ENCODE measurements at regions not wholly inside any gene's neighbourhood (a gene's known extent, or its start where the extent isn't known, plus 50 kb on each side); places are given as distances from the start of the nearest gene placed in this dataset.

GRCh38 chr16:65938083-65938482 is 428.4 kb upstream of the CDH5 start:
- no peak for DNase-seq

GRCh38 chr16:65937455-65937854 is 429.0 kb upstream of the CDH5 start:
- DNase-seq = no peak

DNA sequence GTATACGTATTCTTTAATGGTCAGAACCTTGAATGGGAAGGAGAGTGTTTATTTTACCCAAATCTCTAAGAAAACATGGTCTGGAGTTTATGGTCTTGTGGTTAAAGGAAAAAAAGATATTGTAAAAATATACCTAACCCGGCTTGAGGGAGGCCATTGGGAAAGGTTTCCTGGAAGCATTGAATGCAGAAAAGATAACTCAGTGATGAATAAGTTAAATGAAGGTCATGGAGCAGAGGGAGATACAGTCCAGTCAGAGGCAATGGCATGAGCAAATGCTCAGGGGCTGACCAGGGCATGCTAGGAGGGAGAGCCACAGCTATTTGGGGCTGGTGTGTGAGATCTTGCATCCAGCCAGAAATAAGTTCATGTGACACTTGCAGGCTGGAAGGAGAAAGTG is 430.4 kb upstream of the CDH5 start:
- no peak for DNase-seq

- no peak for DNase-seq
These were observed 432.0 kb upstream of the CDH5 start for GRCh38 chr16:65934443-65934842.

DNA sequence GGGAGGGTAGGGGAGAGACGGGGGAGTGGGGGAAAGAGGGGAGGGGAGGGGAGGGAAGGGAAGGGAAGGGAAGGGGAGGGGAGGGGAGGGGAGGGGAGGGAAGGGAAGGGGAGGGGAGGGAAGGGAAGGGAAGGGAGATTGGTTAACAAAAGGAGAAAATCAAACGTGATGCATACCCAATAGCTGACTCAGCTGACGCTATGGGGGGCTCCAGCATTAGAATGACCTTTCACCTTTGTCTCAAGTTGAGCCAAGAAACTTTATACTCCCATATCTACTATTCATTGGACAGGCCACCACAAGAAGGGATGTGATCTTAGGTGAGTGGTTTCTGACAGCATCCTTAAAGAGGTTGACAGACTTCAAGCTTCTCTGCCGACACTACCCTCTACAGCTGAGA is 432.8 kb upstream of the CDH5 start:
- no peak for DNase-seq

- DNase-seq = no peak
These were observed 434.0 kb upstream of the CDH5 start for GRCh38 chr16:65932350-65933072.

GRCh38 chr16:65922923-65923322 is 443.6 kb upstream of the CDH5 start:
- no peak for DNase-seq

- DNase-seq = no peak
These were observed 446.5 kb upstream of the CDH5 start for GRCh38 chr16:65919986-65920376.

DNA sequence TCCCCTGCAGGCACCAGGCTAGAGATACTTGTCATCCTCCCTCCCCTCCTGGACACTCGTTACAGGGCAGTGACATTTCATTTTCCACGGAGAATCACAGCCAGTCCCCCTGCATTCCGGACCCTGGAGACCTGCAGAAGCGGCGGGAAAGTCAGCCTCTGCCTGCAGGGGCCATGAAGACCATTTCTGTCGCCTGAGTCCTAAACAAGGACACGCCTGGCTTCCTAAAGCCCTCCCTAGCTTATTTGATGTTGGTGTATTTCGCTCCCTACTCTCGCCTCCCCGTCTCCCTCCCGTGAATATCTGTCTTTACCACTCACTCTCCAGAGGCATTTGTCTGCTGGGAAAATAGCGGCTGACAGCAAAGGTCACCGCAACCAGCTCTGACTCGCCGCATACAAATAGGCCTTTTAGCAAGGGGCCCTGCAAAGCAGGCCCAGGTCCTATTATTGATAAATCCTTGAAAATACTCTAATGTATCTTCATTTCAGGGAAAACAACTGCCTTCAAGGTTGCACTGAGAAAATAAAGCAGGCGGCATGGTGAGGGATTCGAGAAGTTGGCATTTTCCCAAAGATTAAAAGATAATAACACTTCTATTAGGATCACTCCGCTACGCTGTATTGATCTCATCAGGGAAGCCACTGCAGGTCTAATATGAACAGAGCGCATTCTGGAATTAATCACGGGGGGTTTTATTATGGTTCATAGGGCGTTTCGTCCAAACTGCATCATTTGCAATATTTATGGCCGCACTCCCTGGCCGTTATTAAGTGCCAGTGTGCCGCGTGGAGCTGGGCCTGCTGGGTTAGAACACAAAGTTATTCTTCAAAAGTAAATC is 447.1 kb upstream of the CDH5 start:
- no peak for DNase-seq

GRCh38 chr16:65917466-65917865 is 449.0 kb upstream of the CDH5 start:
- DNase-seq = no peak

- DNase-seq = no peak
These were observed 449.5 kb upstream of the CDH5 start for GRCh38 chr16:65916995-65917394.

DNA sequence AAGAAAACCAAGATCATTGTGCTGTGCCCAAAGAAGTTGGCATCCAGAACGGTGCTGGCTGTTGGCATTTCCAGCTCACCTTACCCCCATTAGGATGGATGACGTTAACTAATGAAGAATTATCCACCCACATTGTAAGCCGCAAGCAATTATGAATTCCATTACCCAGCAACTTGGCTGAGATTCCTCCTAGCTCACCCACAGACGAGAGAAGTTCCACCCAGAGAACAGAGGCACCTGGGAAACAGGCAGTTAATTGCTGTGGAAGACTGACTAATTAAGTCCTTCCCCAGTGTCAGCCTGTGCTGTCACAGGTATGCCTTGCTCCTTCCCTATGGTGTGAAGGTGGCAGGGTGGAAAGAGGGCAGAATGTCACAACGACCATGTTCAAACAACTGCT is 456.2 kb upstream of the CDH5 start:
- DNase-seq = no peak

GRCh38 chr16:65909310-65910050 is 457.0 kb upstream of the CDH5 start:
- no peak for DNase-seq

GRCh38 chr16:65908568-65908967 is 457.9 kb upstream of the CDH5 start:
- no peak for DNase-seq

GRCh38 chr16:65905331-65905730 is 461.2 kb upstream of the CDH5 start:
- no peak for DNase-seq

GRCh38 chr16:65896448-65897153 is 469.9 kb upstream of the CDH5 start:
- DNase-seq = no peak

DNA sequence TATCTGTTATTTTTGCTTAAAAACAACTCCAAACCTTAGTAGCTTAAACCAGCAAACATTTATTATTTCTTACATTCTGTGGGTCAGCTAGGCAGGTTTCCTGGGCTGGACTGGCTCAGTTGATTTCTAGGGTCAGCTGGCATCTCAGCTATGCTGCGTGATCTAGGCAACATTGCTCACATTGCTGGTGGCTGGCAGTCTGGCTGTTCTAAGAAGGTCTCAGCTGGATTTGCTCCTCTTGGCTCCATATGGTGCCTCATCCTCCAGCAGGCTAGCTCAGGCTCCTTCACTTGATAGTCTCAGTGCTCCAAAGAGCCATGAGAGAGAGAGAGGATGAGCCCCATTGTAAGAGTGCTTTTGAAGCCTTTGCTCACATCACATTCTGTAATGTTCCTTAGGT is 470.6 kb upstream of the CDH5 start:
- no peak for DNase-seq

DNA sequence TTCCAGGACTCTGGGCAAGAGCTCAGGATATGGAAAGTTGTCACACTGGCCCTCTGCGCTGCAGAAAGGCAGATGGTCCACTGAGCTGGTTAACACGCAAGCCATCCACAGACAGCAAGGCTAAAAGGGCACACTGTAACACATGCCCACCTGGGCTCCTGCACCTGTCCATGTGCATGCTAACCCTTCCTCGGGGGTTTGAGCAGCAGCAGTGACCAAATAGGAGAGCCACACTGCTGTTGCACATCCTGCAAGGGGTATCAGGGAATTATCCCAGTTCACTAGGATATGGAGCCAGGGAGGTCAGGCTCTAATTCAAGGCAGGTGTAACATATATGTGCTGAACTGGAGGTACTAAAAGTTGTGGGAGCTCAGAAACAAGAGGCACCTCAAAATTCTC is 471.0 kb upstream of the CDH5 start:
- no peak for DNase-seq

GRCh38 chr16:65890203-65890602 is 476.3 kb upstream of the CDH5 start:
- no peak for DNase-seq

DNA sequence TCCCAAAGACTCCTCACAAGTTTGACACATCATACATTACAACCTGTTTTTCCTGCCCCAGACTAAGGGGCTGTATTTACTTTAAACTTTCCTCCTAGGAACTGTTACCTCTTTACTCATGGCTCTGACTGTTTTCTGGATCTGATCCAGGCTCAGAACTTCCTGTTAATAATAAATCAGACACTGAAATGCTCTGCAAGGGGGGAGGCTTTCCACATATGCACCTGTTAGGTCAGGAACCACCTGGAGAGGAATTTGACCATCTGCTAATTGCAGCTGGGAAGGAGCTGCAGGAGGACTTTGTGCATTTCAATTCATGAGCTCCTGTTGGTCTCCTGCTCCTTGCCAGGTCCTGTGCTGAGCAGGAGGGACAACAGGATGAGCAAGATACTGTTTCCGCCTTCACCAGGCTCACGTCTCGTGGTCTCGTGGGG is 476.9 kb upstream of the CDH5 start:
- DNase-seq = no peak

DNA sequence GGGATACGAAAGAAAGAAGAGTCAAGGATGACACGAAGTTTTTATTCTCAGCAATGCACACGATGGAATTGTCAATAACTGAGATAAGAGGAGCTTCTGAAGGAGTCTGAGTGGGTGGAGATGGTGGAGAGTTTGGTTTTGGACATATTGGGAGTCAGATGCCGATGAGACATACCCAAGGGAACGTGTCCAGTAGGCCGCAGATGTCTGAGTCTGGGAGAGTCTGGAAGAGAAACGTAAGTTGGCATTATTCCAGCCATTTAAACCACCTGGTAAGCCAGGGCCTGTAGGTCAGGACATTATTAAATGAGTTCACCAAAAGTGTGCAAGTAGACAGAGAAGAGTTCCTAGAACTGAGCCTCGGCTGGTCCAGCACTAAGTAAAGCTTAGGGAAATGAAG is 478.3 kb upstream of the CDH5 start:
- no peak for DNase-seq

- DNase-seq = no peak
These were observed 482.5 kb upstream of the CDH5 start for GRCh38 chr16:65884018-65884417.

GRCh38 chr16:65878347-65878746 is 488.1 kb upstream of the CDH5 start:
- DNase-seq = no peak
